ENCODE measurements at regions not wholly inside any gene's neighbourhood (a gene's known extent, or its start where the extent isn't known, plus 50 kb on each side); places are given as distances from the start of the nearest gene placed in this dataset.
"Not testable (repeated sequence)": the region's sequence is repeated elsewhere in the genome, so short reads cannot be mapped to it uniquely, and the experiment has no call there.

DNA sequence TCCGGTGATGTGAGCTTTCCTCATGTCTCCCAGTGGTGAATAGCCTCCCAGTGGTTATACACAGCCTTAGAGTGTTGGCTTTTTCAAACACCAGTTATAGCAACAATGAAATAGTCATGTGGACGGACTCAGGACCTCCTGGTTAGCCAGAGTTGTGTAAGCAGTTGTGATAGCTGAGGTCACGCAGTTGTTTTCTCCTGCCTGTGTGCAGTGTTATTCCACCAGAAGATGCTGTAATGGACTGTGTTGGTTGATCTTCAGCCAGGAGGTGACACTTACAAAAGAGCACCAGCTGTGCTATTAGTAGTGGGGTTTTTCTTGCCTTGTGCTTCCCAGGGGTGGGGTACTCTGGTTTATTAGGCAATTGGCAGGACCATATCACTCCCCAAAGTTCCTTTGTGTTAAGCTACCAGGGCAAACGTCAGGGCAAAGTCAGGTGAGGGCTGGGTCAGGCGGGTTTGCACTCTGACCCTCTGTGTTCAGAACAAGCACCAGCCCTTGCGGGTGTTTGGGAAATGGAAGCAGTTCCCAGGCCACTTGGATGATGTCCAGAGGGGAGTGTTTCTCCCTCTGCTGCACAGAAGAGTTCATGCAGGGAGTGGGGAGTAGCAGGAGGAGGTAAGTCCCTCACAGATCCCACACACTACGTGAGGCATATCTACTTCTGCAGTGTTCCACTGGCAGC, 252.6 kb downstream of the TMEM47 start:
- DNase-seq = no peak

DNA sequence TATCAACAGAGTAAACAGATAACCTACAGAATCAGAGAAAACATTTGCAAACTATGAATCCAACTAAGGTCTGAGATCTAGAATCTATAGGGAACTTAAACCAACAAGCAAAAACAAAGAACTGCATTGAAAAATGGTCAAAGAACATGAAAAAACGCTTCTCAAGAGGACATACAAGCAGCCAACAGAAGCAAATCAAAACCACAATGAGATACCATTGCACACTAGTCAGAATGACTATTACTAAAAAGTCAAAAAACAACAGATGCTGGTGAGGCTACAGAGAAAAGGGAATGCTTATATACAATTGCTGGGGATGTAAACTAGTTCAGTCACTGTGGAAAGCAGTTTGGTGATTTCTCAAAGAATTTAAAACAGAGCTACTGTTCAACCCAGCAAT, 255.7 kb downstream of the TMEM47 start:
- no peak for DNase-seq

DNA sequence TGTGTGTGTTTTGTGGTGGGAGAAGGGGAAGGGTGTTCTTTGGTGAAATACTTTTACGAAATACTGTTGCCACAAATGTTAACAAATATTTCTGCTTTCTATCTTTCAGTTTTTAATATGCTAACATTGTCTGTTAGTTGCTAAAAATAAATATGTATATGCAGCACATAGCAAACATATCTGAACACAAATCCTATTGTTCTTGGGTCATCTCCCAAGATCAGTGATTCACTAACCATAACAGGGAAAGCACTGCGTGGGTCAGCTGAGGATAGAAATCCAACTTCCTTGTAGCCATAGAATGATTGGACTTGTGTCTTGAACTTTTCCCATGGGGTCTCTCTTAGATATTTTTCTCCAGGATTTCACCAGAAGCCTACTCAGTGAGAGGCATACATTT, 250.3 kb upstream of the FAM47A start:
- no peak for DNase-seq

DNA sequence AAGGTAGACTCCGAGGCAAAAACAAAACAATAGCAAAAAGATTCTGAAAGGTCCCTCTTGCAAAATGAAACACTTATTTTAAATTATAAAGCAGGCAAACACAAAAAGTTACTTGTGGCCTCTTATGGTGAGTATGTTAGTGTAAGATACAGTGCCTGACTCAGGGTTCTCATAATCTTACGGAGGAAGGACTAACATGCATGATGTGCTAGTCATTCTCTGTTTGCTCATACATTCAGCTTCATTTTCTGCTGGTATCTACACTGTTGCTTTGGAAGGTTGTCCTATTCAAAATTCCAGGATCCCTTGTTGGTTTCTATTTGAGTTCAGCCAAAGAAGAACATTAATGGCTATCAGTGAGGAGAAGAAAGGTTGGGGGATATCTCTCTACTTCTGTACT, 249.1 kb upstream of the FAM47A start:
- no peak for DNase-seq

DNA sequence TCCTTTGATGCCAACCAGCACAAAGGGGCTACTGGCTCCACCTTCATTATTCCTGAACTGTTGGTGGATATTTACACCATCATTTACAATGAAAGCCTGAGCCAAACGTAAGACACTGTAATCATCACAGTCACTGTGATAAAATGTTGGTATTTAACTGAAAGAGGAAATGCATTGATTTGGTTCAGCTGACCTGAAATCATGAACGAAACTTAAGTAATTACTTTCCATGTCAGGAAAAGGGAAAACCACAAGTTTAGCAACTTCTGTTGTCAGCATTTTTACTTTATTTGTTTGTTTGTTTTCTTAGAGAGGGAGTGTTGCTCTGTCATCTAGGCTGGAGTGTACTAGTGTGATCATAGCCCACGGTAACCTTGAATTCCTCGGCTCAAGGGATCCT, 247.8 kb upstream of the FAM47A start:
- no peak for DNase-seq

DNA sequence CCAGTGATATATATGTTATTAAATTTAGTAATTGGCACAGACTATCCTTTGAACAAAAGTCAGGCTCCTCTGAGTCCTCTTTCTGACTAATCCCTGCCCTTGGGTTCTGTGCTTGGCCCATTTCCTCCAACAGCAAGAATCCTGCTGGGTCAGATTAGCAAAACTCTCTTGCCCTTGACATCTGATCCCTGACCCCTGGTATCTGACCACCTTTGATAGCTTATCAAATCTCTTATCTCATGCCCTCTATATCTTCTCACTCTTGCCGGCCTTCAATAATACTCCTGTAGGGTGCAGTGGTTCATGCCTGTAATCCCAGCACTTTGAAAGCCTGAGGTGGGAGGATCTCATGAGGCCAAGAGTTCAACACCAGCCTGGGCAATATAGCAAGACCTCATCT, 245.5 kb upstream of the FAM47A start:
- no peak for DNase-seq

DNA sequence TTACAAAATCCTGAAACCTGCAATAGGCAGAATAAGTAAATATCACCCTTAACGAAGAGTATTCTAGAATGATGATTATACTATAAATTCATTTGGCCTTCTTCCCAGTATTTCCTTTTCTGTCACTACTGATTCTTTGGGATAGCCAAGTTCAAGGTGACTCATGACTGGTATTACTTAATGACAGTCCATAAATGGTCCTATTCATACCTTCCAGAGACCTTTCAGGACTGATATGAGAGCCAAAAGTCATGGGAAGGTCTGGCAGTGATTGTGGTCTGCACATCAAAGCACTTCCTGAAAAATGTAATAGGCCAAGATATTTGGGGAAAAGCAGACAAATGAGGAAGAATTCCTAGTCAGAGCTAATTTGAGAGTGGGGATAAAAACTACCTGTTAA, 239.6 kb upstream of the FAM47A start:
- no peak for DNase-seq

DNA sequence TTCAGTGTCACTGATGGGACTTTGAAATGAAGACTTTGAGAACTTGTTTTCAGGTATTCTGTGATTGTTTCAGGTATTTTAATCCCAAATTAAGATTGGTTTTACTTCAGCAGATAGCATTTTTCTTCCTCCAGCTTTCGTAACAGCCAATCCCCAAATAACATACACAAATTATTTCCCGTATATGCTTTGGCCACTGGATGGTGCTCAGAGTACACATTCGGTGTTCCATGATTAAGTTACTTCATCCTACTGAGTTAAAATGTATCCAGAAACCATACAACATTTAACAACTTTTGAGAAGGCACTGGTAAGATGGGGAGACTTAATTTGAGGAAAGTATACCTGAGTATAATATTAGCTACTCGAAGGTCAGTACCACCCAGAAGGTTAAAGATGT, 233.4 kb upstream of the FAM47A start:
- no peak for DNase-seq

DNA sequence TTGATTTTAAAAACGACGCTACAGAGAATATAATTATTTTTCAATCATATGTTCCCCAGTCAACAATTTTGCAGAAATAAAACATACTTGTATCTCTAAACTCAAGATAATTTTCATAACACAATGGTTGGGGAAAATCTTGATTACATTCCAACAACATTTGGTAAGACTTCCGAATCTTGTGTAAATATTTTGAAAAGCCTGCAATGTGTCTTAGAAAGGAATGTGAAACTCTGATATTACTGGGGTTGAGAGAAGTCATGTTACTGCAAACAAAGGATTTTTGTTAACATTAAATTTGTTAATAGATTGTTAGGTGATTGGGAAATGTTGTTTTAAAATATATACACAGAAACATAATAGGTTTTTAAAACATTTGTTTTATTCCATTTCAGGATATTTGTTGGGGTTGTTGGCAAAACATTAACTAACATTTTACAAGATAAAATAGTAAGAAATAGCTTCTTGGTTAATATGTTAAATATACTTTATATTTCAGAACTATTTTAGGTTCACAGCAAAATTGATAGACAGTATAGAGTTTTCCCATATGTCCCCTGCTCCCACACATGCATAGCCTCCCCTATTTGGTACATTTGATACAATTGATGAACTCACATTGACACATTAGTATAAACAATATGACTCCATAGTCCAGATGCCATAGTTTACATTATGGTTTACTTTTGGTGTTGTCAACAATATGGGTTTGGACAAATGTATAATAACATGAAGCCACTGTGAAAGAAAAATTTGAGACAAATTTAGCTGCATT, 218.6 kb upstream of the FAM47A start:
- no peak for DNase-seq

DNA sequence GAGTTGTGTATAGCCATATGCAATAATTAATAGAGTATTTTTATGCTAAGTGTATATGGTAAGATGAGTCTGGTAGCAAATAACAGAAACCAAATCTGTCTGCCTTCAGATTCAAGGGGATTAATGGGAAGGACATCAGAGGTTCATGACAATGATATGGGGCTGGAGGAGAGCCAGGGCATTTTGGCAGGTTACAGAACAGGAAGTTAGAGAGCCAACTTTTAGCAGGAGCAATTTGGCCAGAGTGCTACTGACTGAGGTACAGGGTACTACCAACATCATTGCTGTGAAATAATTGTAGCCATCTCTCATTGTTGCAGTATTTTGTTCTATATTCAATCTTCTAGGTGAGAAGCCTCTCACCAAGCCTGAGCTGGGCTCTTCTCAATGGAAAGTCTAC, 210.9 kb upstream of the FAM47A start:
- DNase-seq = no peak

DNA sequence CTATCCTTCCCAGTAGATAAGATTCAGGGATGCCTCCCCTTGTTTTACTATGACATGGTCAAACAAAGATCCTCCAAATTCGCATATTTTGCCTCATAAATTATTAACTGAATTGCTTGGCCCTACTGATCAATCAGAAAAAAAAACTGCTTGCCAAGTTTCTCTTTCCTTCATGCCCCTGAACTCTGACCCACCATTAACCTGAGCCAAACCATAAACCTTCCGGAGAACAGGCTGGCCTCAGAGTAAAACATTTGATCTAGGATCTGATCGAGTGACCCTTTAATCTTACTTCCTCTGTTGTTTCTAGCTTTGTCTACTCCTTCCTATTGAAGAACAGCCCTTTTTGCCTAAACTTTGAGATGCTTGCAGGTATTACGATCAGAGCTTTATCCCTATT, 209.7 kb upstream of the FAM47A start:
- no peak for DNase-seq

DNA sequence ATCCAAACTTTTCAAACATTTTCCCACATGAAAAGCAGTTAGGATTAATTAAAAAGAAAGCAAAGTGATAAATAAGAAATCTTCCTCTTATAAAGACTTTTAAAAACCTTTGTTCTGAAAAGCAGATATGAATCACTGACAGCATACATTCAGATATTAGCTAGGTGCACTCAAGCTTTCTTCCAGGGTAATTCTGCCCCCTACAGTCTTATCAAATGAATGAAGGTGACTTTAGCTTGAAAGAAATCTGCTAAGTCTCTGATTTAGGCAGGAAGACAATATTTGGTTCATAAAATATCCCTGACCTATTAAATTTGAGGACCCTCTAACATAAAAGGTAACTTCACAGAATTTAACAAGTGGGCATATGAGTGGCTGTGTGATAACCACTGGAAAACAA, 209.1 kb upstream of the FAM47A start:
- no peak for DNase-seq

DNA sequence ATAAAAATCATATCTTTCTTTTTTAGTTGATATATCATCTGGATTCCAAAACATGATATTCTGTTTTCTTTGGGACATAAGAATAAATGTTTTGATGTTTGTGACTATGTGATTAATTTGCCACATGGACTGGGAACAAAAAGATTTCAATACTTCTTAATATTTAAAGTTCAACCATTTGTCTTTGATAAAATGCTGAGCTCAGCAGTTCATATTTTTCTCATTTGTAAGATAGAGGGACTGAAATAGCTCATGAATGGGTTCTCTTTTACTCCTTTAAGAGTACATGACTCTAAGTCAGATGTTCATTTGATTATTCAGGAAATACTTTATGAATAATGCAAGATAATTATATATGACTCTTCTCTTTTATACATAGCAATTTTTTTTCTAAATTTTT, 205.9 kb upstream of the FAM47A start:
- no peak for DNase-seq

DNA sequence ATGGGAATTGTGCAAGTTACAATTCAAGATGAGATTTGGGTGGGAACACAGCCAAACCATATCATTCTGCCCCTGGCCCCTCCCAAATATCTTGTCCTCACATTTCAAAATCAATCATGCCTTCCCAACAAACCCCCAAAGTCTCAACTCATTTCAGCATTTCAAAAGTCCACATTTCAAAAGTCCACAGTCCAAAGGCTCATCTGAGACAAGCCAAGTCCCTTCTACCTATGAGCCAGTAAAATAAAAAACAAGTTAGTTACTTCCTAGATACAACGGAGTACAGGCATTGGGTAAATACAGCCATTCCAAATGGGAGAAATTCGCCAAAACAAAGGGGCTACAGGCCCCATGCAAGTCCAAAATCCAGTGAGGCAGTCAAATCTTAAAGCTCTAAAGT, 203.3 kb upstream of the FAM47A start:
- DNase-seq = not testable (repeated sequence)

DNA sequence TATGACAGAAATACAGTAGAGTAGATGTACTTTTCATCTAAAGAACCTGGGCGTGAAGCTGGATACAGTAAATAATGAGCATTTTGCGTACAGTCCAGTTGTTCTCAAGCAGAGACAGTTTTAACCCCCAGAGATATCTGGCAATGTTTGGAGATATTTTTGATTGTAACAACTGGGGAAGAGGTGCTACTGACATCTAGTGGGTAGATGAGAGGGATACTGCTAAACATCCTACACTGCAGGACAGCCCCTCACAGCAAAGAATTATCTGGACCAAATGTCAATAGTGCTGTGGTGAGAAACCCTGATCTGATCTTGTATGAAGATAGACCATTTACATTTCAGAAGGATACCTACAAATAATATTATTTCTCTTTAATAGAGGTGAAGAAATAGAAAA, 200.2 kb upstream of the FAM47A start:
- DNase-seq = no peak

DNA sequence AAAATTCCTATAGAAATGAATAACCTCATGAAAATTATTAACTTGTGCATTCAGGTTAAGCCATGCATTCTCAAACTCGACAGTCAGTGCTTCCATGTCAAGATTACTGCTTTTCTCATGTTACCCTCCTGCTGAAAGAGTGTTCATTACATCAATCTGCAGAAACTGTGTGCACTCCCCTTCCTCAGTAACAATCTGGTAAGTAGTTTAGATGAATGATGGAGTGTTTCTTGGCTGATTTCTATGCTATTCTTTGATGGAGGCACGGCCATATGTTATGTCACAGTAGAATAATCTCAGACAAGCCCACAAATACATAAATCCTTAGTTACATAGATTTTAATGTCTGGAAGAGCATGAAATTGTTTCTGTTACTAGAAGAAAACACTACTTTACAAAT, 193.3 kb upstream of the FAM47A start:
- DNase-seq = no peak

DNA sequence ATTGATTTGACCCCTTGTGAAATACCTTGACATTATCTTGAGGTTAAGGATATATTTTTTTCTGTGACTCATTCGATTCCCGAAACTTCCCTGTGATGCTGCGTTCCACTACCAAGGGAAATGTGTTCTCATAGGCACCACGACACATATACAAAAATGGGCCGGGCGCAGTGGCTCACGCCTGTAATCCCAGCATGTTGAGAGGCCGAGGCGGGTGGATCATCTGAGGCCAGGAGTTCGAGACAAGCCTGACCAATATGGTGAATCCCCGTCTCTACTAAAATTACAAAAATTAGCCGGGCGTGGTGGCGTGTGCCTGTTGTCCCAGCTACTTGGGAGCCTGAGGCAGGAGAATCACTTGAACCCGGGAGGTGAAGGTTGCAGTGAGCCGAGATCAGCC, 188.3 kb upstream of the FAM47A start:
- DNase-seq = not testable (repeated sequence)

DNA sequence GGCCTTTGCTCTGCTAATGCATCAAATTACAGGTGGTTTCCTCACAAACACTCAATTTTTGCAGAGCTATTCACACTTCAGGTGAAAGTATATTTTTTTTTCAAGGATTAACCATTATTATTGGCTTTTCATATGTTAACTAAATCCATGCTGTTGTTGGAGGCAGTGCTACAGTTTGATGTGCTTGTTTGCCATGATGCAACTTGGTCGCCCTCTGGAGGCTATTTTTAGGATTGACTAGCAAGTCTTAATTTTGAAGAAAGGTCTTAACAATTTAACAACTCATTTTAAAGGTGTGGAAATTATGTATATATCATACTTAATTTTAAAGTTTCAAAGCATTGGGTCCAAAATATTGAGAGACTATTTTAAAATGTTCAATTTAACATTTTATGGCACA, 168.8 kb upstream of the FAM47A start:
- peak; percentile 3 for DNase-seq

DNA sequence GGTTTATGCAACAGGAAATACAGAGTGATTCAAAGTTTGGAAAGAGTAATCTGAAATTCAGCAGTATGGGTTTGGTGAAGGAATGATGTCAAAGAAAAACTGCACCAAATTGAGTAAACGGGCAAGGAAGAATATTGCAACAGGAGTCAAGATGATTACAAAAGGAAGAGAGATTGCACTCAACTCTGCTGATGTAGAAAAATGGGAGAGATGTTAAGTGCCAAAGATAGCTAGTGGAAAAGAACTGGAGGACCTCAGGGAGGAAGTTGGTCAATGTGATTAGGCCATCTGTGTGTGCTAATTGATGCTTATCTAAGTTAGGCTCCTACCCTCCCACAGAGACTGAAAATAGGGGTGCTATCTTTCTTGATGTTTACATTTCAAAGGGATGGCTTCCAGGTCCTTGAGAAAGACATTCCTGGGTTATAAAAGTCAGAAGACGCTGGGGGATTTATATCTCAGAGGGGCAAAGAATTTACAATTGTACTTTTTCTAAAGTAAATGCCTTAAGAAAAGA, 167.4 kb upstream of the FAM47A start:
- DNase-seq = no peak

DNA sequence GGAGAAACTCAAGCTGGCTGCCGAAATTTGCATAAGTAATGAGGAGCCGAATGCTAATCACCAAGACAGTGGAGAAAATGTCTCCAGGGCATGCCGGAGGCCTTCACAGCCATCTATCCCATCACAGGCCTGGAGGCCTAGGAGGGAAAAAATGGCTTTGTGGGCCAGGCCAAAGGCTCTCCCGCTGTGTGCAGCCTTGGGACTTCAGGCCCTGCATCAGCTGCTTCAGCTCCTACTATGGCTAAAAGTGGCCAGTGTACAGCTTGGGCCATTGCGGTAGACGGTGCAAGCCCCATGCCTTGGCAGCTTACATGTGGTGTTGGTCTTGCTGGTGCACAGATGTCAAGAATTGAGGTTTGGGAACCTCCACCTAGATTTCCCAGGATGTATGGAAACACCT, 162.6 kb upstream of the FAM47A start:
- no peak for DNase-seq

DNA sequence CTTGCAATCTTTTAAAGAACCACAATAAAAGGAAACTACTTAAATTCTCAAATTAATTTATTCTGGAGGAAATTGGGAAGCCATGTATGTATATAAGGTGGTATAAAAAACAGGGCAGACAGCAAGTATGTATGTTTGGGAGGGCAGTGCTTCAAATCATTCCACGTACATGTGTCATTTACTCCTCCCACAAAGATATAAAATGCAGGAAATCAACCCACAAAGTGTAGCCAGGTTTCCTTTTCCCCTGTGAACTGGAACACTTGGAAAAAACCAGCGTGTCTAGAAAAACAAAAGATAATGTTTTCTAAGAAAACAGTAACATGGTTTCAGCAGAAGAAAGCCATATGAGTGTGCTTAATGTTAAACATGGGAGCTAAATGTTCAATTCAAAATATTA, 156.7 kb upstream of the FAM47A start:
- no peak for DNase-seq

DNA sequence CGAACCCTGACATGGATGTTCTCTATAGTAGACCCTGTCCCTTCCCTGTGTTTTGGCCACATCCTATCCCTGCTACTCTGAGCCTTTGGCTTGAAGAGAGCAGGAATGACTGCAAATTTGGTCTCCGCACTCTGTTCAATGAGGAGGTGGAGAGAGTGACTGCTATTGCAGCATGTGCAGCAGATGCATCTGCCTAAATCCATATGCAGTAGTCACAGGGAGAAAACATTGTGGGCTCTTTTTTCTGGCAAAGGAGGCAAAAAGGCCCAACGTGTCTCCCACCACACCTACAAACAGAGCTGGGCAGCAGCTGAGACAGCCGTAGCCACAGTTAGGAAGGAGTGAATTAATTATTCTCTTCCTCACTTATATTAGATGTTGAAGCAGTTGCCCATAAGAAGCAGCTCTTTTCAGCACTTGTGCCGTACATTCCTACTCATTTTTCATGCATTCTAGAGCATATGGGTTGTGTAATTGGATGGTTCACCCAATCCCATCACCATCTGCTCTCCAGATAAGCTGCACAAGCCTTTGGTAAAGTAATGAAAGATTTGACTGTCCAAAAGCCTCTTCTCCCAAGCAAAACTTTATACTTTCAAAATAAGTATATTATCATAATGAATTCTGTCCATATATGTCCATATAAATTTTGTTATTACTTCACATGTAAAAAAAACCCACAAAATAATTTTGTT, 147.9 kb upstream of the FAM47A start:
- no peak for DNase-seq

DNA sequence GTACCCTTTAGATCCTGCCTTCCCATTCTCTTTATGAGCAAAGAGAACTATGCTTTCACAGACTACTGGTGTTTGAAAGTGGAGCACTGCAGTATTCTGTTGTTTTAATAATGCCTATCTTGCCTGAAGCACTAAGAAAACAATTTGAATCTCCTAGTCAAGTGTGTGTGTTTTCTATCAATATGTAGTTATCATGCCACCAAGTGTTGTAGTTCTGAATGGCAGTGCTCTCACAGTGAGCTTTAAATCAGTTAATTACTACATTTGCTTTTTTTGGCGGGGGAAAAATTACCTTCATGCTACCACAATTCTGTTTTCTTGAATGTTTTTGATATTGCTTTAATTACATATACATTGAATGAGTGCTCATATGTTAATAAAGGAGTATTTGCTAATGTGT, 143.6 kb upstream of the FAM47A start:
- no peak for DNase-seq

DNA sequence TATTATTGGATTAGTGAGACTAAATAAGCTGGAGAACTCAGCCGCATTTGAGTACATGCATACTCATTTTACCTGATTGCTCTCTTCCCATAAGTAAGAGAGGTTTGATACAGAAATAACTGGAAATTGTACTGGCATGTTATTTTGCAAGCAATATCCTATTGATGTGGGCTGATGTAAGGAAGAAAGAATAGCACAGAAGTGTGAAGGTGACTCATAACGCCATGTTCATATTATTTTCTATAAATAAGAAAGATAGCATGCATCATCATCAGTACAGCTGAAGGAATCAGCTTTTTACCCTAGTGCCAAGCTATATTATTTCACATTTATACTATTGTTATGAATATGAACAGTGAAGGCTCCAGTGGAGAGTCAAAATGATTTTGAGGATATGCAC, 138.3 kb upstream of the FAM47A start:
- no peak for DNase-seq

All from stimulated activated CD4-positive, alpha-beta T cell treated with anti-CD3 and anti-CD28 coated beads, Interleukin-4, amount 100 ng/mL, for 24 hours (primary cell).